ENCODE measurements at regions not wholly inside any gene's neighbourhood (a gene's known extent, or its start where the extent isn't known, plus 50 kb on each side); places are given as distances from the start of the nearest gene placed in this dataset.

- no peak for TF ChIP-seq NRF1 (IDR thresholded peaks at IDR 0.05; ENCODE audit: low read depth, low read length)
- TF ChIP-seq CTCF (IDR thresholded peaks at IDR 0.05) = no peak
These were observed 561.3 kb upstream of the FSHR start for GRCh38 chr2:49715597-49715996.

Measured in SK-N-SH (cell line).